Neural cell (in vitro differentiated cells): ENCODE measurements at regions not wholly inside any gene's neighbourhood (a gene's known extent, or its start where the extent isn't known, plus 50 kb on each side); places are given as distances from the start of the nearest gene placed in this dataset.

ENCODE experiments used
- H2AFZ ChIP-seq: fragments of 200-600, 300-800 bp; sonication (generic), shearing (Covaris generic); 2 replicates; pipeline ENCODE4 v1.6.0; 2014; ENCODE audit warnings: low read depth, mild to moderate bottlenecking, antibody characterized with exemption, low read length, moderate library complexity
- H3F3A ChIP-seq: fragments of 200-600 bp; shearing (Covaris generic); 2 replicates; pipeline ENCODE4 v1.6.1; 2016; ENCODE audit warnings: mild to moderate bottlenecking, moderate library complexity, mixed read lengths, antibody characterized with exemption, low read length; ENCODE audit not compliant: insufficient read depth, poor library complexity, severe bottlenecking
- H3K27ac ChIP-seq: fragments of 200-600, 300-800 bp; sonication (generic), shearing (Covaris generic); 2 replicates; pipeline ENCODE4 v1.5.1; 2014; ENCODE audit warnings: mild to moderate bottlenecking, low read length, moderate library complexity
- H3K27me3 ChIP-seq: fragments of 300-800, 200-600 bp; sonication (generic), shearing (Covaris generic); 2 replicates; pipeline ENCODE4 v1.6.0; 2014; ENCODE audit warnings: mild to moderate bottlenecking, low read depth, low read length, moderate library complexity; ENCODE audit not compliant: insufficient read depth
- H3K36me3 ChIP-seq: fragments of 300-800, 200-600 bp; sonication (generic), shearing (Covaris generic); 2 replicates; pipeline ENCODE4 v1.5.1; 2014; ENCODE audit warnings: mild to moderate bottlenecking, antibody characterized with exemption, low read length, moderate library complexity; ENCODE audit not compliant: insufficient read depth
- H3K4me2 ChIP-seq: fragments of 300-800, 200-600 bp; sonication (generic), shearing (Covaris generic); 2 replicates; pipeline ENCODE4 v1.6.0; 2014; ENCODE audit warnings: mild to moderate bottlenecking, low read length
- H3K4me3 ChIP-seq: fragments of 300-800, 200-600 bp; sonication (generic), shearing (Covaris generic); 2 replicates; pipeline ENCODE4 v1.5.1; 2014; ENCODE audit warnings: mild to moderate bottlenecking, low read length, moderate library complexity
- H3K79me2 ChIP-seq: fragments of 200-600 bp; shearing (Covaris generic); replicated peaks from 2 replicates; pipeline ENCODE4 v1.6.0; 2014; ENCODE audit warnings: mild to moderate bottlenecking, low read length, moderate library complexity; ENCODE audit not compliant: insufficient read depth
- H3K9ac ChIP-seq: fragments of 300-800, 200-600 bp; sonication (generic), shearing (Covaris generic); 2 replicates; pipeline ENCODE4 v1.6.1; 2016; ENCODE audit warnings: mild to moderate bottlenecking, low read length, mixed read lengths
- H3K9me2 ChIP-seq: fragments of 200-600 bp; shearing (Covaris generic); 2 replicates; pipeline ENCODE4 v1.6.1; 2016; ENCODE audit warnings: mild to moderate bottlenecking, low read length, mixed read lengths; ENCODE audit not compliant: insufficient read depth
- H3K9me3 ChIP-seq: fragments of 200-600, 300-800 bp; sonication (generic), shearing (Covaris generic); 2 replicates; pipeline ENCODE4 v1.6.1; 2016; ENCODE audit warnings: mild to moderate bottlenecking, mixed run types, low read length, moderate library complexity, mixed read lengths
- H4K20me1 ChIP-seq: fragments of 200-600 bp; shearing (Covaris generic); 2 replicates; pipeline ENCODE4 v1.6.1; 2016; ENCODE audit warnings: mild to moderate bottlenecking, mixed run types; ENCODE audit not compliant: insufficient read depth
- EP300 ChIP-seq: fragments of 450-650 bp; conservative IDR thresholded peaks from 2 replicates; pipeline ENCODE4 v1.6.1; 2014; ENCODE audit warnings: antibody characterized with exemption, mild to moderate bottlenecking, moderate library complexity; ENCODE audit not compliant: poor library complexity, severe bottlenecking
- EZH2 ChIP-seq: fragments of 200-600, 300-800 bp; shearing (Covaris generic), sonication (generic); IDR thresholded peaks from 2 replicates; pipeline ENCODE4 v1.6.1; 2014; ENCODE audit warnings: antibody characterized with exemption, low read length, borderline replicate concordance, mild to moderate bottlenecking; ENCODE audit not compliant: insufficient read depth, poor library complexity, severe bottlenecking
- MXI1 ChIP-seq: fragments of 450-650 bp; conservative IDR thresholded peaks from 2 replicates; pipeline ENCODE4 v1.6.1; 2014; ENCODE audit warnings: antibody characterized with exemption, mild to moderate bottlenecking; ENCODE audit not compliant: poor library complexity, severe bottlenecking
- RAD21 ChIP-seq: fragments of 450-650 bp; conservative IDR thresholded peaks from 2 replicates; pipeline ENCODE4 v1.6.1; 2014; ENCODE audit warnings: antibody characterized with exemption, mild to moderate bottlenecking, moderate library complexity
- REST ChIP-seq: IDR thresholded peaks from 2 replicates; pipeline ENCODE4 v1.6.1; 2012; ENCODE audit warnings: borderline replicate concordance
- SMC3 ChIP-seq: fragments of 450-650 bp; conservative IDR thresholded peaks from 2 replicates; pipeline ENCODE4 v1.6.1; 2014; ENCODE audit warnings: antibody characterized with exemption, mild to moderate bottlenecking, moderate library complexity; ENCODE audit not compliant: poor library complexity
- TAF1 ChIP-seq: IDR thresholded peaks from 2 replicates; pipeline ENCODE4 v1.6.1; 2012; ENCODE audit warnings: low read depth
- TF ChIP-seq, protein P1 (sequence below): fragments of 450-650 bp; IDR thresholded peaks from 2 replicates; pipeline ENCODE4 v1.5.1; 2014; ENCODE audit warnings: antibody characterized with exemption, mild to moderate bottlenecking, moderate library complexity; ENCODE audit not compliant: poor library complexity, severe bottlenecking

GRCh38 chr5:121780406-121780805, 71.3 kb upstream of the FTMT start:
- no peaks in the 10 kb centered on the region for H3K9me2 ChIP-seq
- TF ChIP-seq, protein P1, sequence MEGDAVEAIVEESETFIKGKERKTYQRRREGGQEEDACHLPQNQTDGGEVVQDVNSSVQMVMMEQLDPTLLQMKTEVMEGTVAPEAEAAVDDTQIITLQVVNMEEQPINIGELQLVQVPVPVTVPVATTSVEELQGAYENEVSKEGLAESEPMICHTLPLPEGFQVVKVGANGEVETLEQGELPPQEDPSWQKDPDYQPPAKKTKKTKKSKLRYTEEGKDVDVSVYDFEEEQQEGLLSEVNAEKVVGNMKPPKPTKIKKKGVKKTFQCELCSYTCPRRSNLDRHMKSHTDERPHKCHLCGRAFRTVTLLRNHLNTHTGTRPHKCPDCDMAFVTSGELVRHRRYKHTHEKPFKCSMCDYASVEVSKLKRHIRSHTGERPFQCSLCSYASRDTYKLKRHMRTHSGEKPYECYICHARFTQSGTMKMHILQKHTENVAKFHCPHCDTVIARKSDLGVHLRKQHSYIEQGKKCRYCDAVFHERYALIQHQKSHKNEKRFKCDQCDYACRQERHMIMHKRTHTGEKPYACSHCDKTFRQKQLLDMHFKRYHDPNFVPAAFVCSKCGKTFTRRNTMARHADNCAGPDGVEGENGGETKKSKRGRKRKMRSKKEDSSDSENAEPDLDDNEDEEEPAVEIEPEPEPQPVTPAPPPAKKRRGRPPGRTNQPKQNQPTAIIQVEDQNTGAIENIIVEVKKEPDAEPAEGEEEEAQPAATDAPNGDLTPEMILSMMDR: no peak
- TF ChIP-seq REST (no peak), MXI1 (no peak), RAD21 (no peak), SMC3 (no peak), EZH2 (no peak), EP300 (no peak)

GRCh38 chr5:121783700-121784099, 68.0 kb upstream of the FTMT start:
- Histone ChIP-seq H3F3A (no peaks in the 10 kb centered on the region), H3K4me2 (no peak overlapping the region), H3K9me2 (no peaks in the 10 kb centered on the region), H3K4me3 (no peak overlapping the region), H4K20me1 (no peaks in the 10 kb centered on the region), H3K36me3 (no peaks in the 10 kb centered on the region), H3K79me2 (no peaks in the 10 kb centered on the region), H3K27me3 (no peaks in the 10 kb centered on the region), H3K27ac (no peak overlapping the region), H3K9me3 (no peaks in the 10 kb centered on the region), H2AFZ (no peak overlapping the region), H3K9ac (no peak overlapping the region)
- TF ChIP-seq REST (no peak), TAF1 (no peak), EP300 (no peak)
- TF ChIP-seq, protein P1: no peak

More at GRCh38 chr5:121780406-121780805, 71.3 kb upstream of the FTMT start:
- Histone ChIP-seq H4K20me1 (no peaks in the 10 kb centered on the region), H3K9me3 (no peaks in the 10 kb centered on the region), H3K4me3 (no peak overlapping the region), H3K79me2 (no peaks in the 10 kb centered on the region), H3K27ac (no peak overlapping the region), H3K36me3 (no peaks in the 10 kb centered on the region), H3K27me3 (no peaks in the 10 kb centered on the region), H3K9ac (no peak overlapping the region), H3F3A (no peaks in the 10 kb centered on the region), H2AFZ (no peak overlapping the region), H3K4me2 (no peak overlapping the region)
